AG04450 (cell line): ENCODE measurements at regions not wholly inside any gene's neighbourhood (a gene's known extent, or its start where the extent isn't known, plus 50 kb on each side); places are given as distances from the start of the nearest gene placed in this dataset.

Experiments used
- CTCF ChIA-PET: fragments of 300-600, 350-600 bp; formaldehyde crosslinking; extraction: SDS; loops from one replicate; lab custom pipeline; 2022; ENCODE audit warnings: antibody characterized with exemption, inconsistent platforms; lab: Charles Lee
- POLR2A ChIA-PET: fragments of 350-600 bp; formaldehyde crosslinking; extraction: SDS; loops from one replicate; lab custom pipeline; 2021; ENCODE audit warnings: antibody characterized with exemption, inconsistent platforms; lab: Yijun Ruan, JAX
- DNase-seq: peaks from one replicate; pipeline ENCODE4 v3.0.0-alpha.2; 2011; ENCODE audit warnings: low read depth, low spot score
- H3K27ac ChIP-seq: one replicate; pipeline ENCODE4 v1.5.1; 2012; ENCODE audit warnings: low read depth, low read length, control low read depth
- H3K27me3 ChIP-seq: one replicate; pipeline ENCODE4 v1.6.0; 2012; ENCODE audit warnings: low read length; ENCODE audit not compliant: control insufficient read depth, insufficient read depth
- H3K4me3 ChIP-seq: 2 replicates; pipeline ENCODE4 v1.5.1; 2011; ENCODE audit warnings: mild to moderate bottlenecking, low read depth, low read length, control low read depth
- H3K9me3 ChIP-seq: 2 replicates; pipeline ENCODE4 v1.5.1; 2012; ENCODE audit warnings: low read length; ENCODE audit not compliant: control insufficient read depth, insufficient read depth
- CTCF ChIP-seq: IDR thresholded peaks from 2 replicates; pipeline ENCODE4 v1.5.1; 2011; ENCODE audit warnings: low read depth, low read length, control low read depth, inconsistent platforms

- ChIA-PET POLR2A (no interaction called here), CTCF (interaction anchor here (0.7 kb wide), 1 partner anchor 91 kb away, joined by 4 read pairs; no protein-coding TSS in a partner anchor)
- no peaks in the 10 kb centered on the region for H3K9me3 ChIP-seq
- H3K27ac ChIP-seq, result no peak overlapping the region
- no peak for TF ChIP-seq CTCF
- no peak overlapping the region for H3K4me3 ChIP-seq
- H3K27me3 ChIP-seq, result no peaks in the 10 kb centered on the region
- no peak for DNase-seq
These were observed 270.1 kb downstream of the PHF14 start for GRCh38 chr7:11243739-11244138.

- CTCF ChIA-PET, result interaction anchor here (0.7 kb wide), 1 partner anchor 91 kb away, joined by 4 read pairs; no protein-coding TSS in a partner anchor
- POLR2A ChIA-PET, result no interaction called here
- no peaks in the 10 kb centered on the region for H3K9me3 ChIP-seq
- no peak for TF ChIP-seq CTCF
- no peak overlapping the region for H3K27ac ChIP-seq
- H3K27me3 ChIP-seq, result no peaks in the 10 kb centered on the region
- no peak overlapping the region for H3K4me3 ChIP-seq
- DNase-seq, result no peak
These were observed 270.5 kb downstream of the PHF14 start for GRCh38 chr7:11244149-11244548.

- H3K4me3 ChIP-seq, result no peak overlapping the region
- no peak for DNase-seq
- ChIA-PET CTCF (interaction anchor here (1.0 kb wide), 1 partner anchor 36 kb away, joined by 4 read pairs; no protein-coding TSS in a partner anchor), POLR2A (no interaction called here)
- H3K27me3 ChIP-seq, result no peaks in the 10 kb centered on the region
- H3K9me3 ChIP-seq, result no peaks in the 10 kb centered on the region
- TF ChIP-seq CTCF, result no peak
- H3K27ac ChIP-seq, result no peak overlapping the region
These were observed 273.9 kb downstream of the PHF14 start for GRCh38 chr7:11247545-11247944.

- CTCF ChIA-PET, result no interaction called here
- POLR2A ChIA-PET, result no interaction called here
- TF ChIP-seq CTCF, result no peak
- Histone ChIP-seq H3K27ac (no peak overlapping the region), H3K27me3 (no peaks in the 10 kb centered on the region), H3K9me3 (no peaks in the 10 kb centered on the region), H3K4me3 (no peak overlapping the region)
- no peak for DNase-seq
These were observed 277.8 kb downstream of the PHF14 start for GRCh38 chr7:11251436-11251835.

- CTCF ChIA-PET, result no interaction called here
- no peak for TF ChIP-seq CTCF
- Histone ChIP-seq H3K9me3 (no peaks in the 10 kb centered on the region), H3K27ac (no peak overlapping the region), H3K4me3 (no peak overlapping the region), H3K27me3 (no peaks in the 10 kb centered on the region)
- POLR2A ChIA-PET, result no interaction called here
- DNase-seq, result no peak
These were observed 278.4 kb downstream of the PHF14 start for GRCh38 chr7:11252011-11252607.
